CD14-positive monocyte (primary cell): ENCODE measurements at regions not wholly inside any gene's neighbourhood (a gene's known extent, or its start where the extent isn't known, plus 50 kb on each side); places are given as distances from the start of the nearest gene placed in this dataset.

Source experiments
- DNase-seq, 3 donors: peaks; one replicate each; pipeline ENCODE4 v3.0.0-alpha.2; 2011 to 2022
- H2AFZ ChIP-seq: 2 replicates; pipeline ENCODE4 v1.6.0; 2012; ENCODE audit warnings: mild to moderate bottlenecking, low read depth, low read length, inconsistent platforms; ENCODE audit not compliant: insufficient read depth, poor library complexity, severe bottlenecking
- H3K27ac ChIP-seq, 2 donors: 1 replicate in 1 of 2; 2 replicates in 1 of 2; pipeline ENCODE4 v1.5.1; 2012 to 2013; ENCODE audit warnings: low read length in 2 of 2, control low read depth in 1 of 2, inconsistent platforms in 1 of 2, low read depth in 1 of 2, mild to moderate bottlenecking in 1 of 2
- H3K27me3 ChIP-seq, 2 donors: one replicate each; pipeline versions ENCODE4 v1.6.0 to v1.6.1; 2011 to 2013; ENCODE audit warnings: low read length in 2 of 2; ENCODE audit not compliant: control insufficient read depth in 2 of 2, insufficient read depth in 2 of 2
- H3K36me3 ChIP-seq, 2 donors: replicated peaks in 1 of 2; 1 replicate in 1 of 2; 2 replicates in 1 of 2; pipeline versions ENCODE4 v1.5.1 to v1.6.1; 2012 to 2013; ENCODE audit warnings: low read length in 2 of 2, control low read depth in 1 of 2, inconsistent platforms in 1 of 2, mild to moderate bottlenecking in 1 of 2; ENCODE audit not compliant: insufficient read depth in 2 of 2, control insufficient read depth in 1 of 2
- H3K4me1 ChIP-seq, 2 donors: 1 replicate in 1 of 2; 2 replicates in 1 of 2; pipeline versions ENCODE4 v1.5.1 to v1.6.1; 2012 to 2013; ENCODE audit warnings: low read length in 2 of 2, control low read depth in 1 of 2, inconsistent platforms in 1 of 2, mild to moderate bottlenecking in 1 of 2, moderate library complexity in 1 of 2; ENCODE audit not compliant: insufficient read depth in 2 of 2, control insufficient read depth in 1 of 2
- H3K4me2 ChIP-seq: replicated peaks from 2 replicates; pipeline ENCODE3; 2012; ENCODE audit warnings: low read length, moderate library complexity, mild to moderate bottlenecking; ENCODE audit not compliant: poor library complexity, severe bottlenecking; ENCODE audit errors: extremely low read depth
- H3K4me3 ChIP-seq, 3 experiments: fragments of 200-600 bp in 1 of 3; sonication (generic) in 1 of 3; replicated peaks in 1 of 3; 1 replicate in 2 of 3; 2 replicates in 1 of 3; pipeline ENCODE4 v1.5.1; 2011 to 2013; ENCODE audit warnings: low read length in 3 of 3, mild to moderate bottlenecking in 3 of 3, control low read depth in 2 of 3, low read depth in 2 of 3, inconsistent platforms in 1 of 3, moderate library complexity in 1 of 3
- H3K79me2 ChIP-seq: 2 replicates; pipeline ENCODE4 v1.6.0; 2012; ENCODE audit warnings: mild to moderate bottlenecking, control low read depth, inconsistent platforms, low read length, moderate library complexity; ENCODE audit not compliant: insufficient read depth
- H3K9ac ChIP-seq: 2 replicates; pipeline ENCODE4 v1.6.0; 2017; ENCODE audit warnings: low read length, mild to moderate bottlenecking; ENCODE audit not compliant: insufficient read depth, poor library complexity, severe bottlenecking
- H3K9me3 ChIP-seq, 2 donors: replicated peaks in 1 of 2; 1 replicate in 1 of 2; 2 replicates in 1 of 2; pipeline versions ENCODE4 v1.5.1 to v1.6.1; 2012 to 2013; ENCODE audit warnings: low read length in 2 of 2, control low read depth in 1 of 2; ENCODE audit not compliant: control insufficient read depth in 1 of 2, insufficient read depth in 1 of 2
- H4K20me1 ChIP-seq: 2 replicates; pipeline ENCODE4 v1.6.0; 2012; ENCODE audit warnings: mild to moderate bottlenecking, low read length, control low read depth, moderate library complexity; ENCODE audit not compliant: insufficient read depth
- H3K27ac Mint-ChIP-seq, 7 donors: one replicate each; pipeline ENCODE4 v1.8.0; 2020; ENCODE audit warnings: mild to moderate bottlenecking in 7 of 7, mixed read lengths in 7 of 7, moderate library complexity in 6 of 7, inconsistent platforms in 2 of 7
- H3K27me3 Mint-ChIP-seq, 3 donors: one replicate each; pipeline ENCODE4 v1.8.0; 2021 to 2022; ENCODE audit warnings: low read depth in 3 of 3, mild to moderate bottlenecking in 3 of 3, mixed read lengths in 3 of 3, moderate library complexity in 3 of 3, inconsistent platforms in 1 of 3
- H3K36me3 Mint-ChIP-seq, 2 donors: one replicate each; pipeline ENCODE4 v1.8.0; 2020; ENCODE audit warnings: mixed read lengths in 2 of 2, inconsistent platforms in 1 of 2, mild to moderate bottlenecking in 1 of 2
- H3K4me1 Mint-ChIP-seq: one replicate; pipeline ENCODE4 v1.8.0; 2020; ENCODE audit warnings: mild to moderate bottlenecking, mixed read lengths
- H3K4me3 Mint-ChIP-seq, 2 donors: one replicate each; pipeline ENCODE4 v1.8.0; 2020; ENCODE audit warnings: mild to moderate bottlenecking in 2 of 2, mixed read lengths in 2 of 2, moderate library complexity in 1 of 2
- H3K9me3 Mint-ChIP-seq, 7 donors: one replicate each; pipeline ENCODE4 v1.8.0; 2020 to 2022; ENCODE audit warnings: mixed read lengths in 7 of 7, mild to moderate bottlenecking in 6 of 7, moderate library complexity in 6 of 7, inconsistent platforms in 2 of 7
- WGBS: methylation state at CpG from one replicate; pipeline ENCODE4 v1.1.5; 2013; ENCODE audit warnings: missing lambda C conversion rate; ENCODE audit not compliant: insufficient coverage; 5-methylcytosine and 5-hydroxymethylcytosine counted together
- intact Hi-C, 2 donors: fragments of 100-400 bp; cut with micrococcal nuclease; formaldehyde crosslinking; loops; one replicate each; pipeline versions ENCODE4 v1.15.0 to v1.15.1; 2023
- TF ChIP-seq, protein P1 (sequence below): fragments of 200-600 bp; IDR thresholded peaks from one replicate; pipeline ENCODE4 v1.8.0; 2022; ENCODE audit warnings: antibody characterized with exemption, mild to moderate bottlenecking

GRCh38 chr2:129296396-129296795 lies 683.1 kb upstream of the RAB6C start:
- Histone ChIP-seq H3K27me3 (no peaks in the 10 kb centered on the region), H3K4me3 (no peak overlapping the region), H4K20me1 (no peaks in the 10 kb centered on the region), H3K27ac (no peak overlapping the region), H3K36me3 (no peaks in the 10 kb centered on the region), H3K4me1 (no peaks in the 10 kb centered on the region), H3K9ac (no peak overlapping the region), H3K4me2 (no peak overlapping the region), H3K9me3 (peaks cover 0 to 3% of the 10 kb centered on the region in 2 donors), H3K79me2 (no peaks in the 10 kb centered on the region), H2AFZ (no peak overlapping the region)
- TF ChIP-seq, protein P1, sequence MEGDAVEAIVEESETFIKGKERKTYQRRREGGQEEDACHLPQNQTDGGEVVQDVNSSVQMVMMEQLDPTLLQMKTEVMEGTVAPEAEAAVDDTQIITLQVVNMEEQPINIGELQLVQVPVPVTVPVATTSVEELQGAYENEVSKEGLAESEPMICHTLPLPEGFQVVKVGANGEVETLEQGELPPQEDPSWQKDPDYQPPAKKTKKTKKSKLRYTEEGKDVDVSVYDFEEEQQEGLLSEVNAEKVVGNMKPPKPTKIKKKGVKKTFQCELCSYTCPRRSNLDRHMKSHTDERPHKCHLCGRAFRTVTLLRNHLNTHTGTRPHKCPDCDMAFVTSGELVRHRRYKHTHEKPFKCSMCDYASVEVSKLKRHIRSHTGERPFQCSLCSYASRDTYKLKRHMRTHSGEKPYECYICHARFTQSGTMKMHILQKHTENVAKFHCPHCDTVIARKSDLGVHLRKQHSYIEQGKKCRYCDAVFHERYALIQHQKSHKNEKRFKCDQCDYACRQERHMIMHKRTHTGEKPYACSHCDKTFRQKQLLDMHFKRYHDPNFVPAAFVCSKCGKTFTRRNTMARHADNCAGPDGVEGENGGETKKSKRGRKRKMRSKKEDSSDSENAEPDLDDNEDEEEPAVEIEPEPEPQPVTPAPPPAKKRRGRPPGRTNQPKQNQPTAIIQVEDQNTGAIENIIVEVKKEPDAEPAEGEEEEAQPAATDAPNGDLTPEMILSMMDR = no peak
- WGBS = 94% methylated on average over 2 of the region's 4 CpGs
- no peak for DNase-seq
- no peak overlapping the region for H3K27ac Mint-ChIP-seq
- H3K4me3 Mint-ChIP-seq = no peak overlapping the region
- H3K36me3 Mint-ChIP-seq = no peaks in the 10 kb centered on the region
- H3K27me3 Mint-ChIP-seq = peaks cover 0 to 4% (median 2%) of the 10 kb centered on the region in 3 donors
- H3K9me3 Mint-ChIP-seq = peaks cover 0 to 10% (median 3%) of the 10 kb centered on the region in 7 donors
- H3K4me1 Mint-ChIP-seq = no peaks in the 10 kb centered on the region
- intact Hi-C loops = no loop called here

DNA sequence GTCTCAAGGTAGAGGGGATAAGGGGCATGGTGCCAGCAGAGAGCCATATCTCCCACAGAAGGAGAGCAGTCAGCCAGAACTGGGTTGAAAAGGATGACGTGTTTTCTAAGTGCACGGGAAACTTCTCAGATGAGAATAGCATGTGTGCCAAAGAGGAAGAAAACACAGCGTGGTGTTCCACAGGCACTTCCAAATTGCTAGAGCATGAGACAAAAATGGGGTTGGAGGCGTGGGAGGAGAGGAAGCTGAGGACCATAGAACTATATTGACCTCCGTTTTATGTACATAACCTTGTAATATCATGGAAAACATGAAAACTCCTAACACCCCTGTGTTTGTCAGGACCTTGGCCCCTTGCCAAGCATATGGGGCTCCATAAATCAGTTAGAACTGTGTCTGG lies 682.7 kb upstream of the RAB6C start:
- Histone ChIP-seq H3K36me3 (no peaks in the 10 kb centered on the region), H3K9ac (no peak overlapping the region), H3K4me1 (no peaks in the 10 kb centered on the region), H4K20me1 (no peaks in the 10 kb centered on the region), H2AFZ (no peak overlapping the region), H3K27ac (no peak overlapping the region), H3K4me2 (no peak overlapping the region), H3K27me3 (no peaks in the 10 kb centered on the region), H3K79me2 (no peaks in the 10 kb centered on the region), H3K4me3 (no peak overlapping the region), H3K9me3 (peaks cover 0 to 3% of the 10 kb centered on the region in 2 donors)
- H3K9me3 Mint-ChIP-seq = peaks cover 0 to 10% (median 3%) of the 10 kb centered on the region in 7 donors
- H3K36me3 Mint-ChIP-seq = no peaks in the 10 kb centered on the region
- H3K4me3 Mint-ChIP-seq = no peak overlapping the region
- H3K4me1 Mint-ChIP-seq = no peaks in the 10 kb centered on the region
- peaks cover 0 to 4% (median 2%) of the 10 kb centered on the region in 3 donors for H3K27me3 Mint-ChIP-seq
- TF ChIP-seq, protein P1 = no peak
- no peak overlapping the region for H3K27ac Mint-ChIP-seq
- WGBS = 20% methylated on average over 3 of the region's 5 CpGs
- intact Hi-C loops = no loop called here
- no peak for DNase-seq
